ENCODE measurements at regions not wholly inside any gene's neighbourhood (a gene's known extent, or its start where the extent isn't known, plus 50 kb on each side); places are given as distances from the start of the nearest gene placed in this dataset.
A peak's percentile ranks its signal among the peaks of the same experiment; 100 is the strongest.
"Not testable (repeated sequence)": the region's sequence is repeated elsewhere in the genome, so short reads cannot be mapped to it uniquely, and the experiment has no call there.

DNA sequence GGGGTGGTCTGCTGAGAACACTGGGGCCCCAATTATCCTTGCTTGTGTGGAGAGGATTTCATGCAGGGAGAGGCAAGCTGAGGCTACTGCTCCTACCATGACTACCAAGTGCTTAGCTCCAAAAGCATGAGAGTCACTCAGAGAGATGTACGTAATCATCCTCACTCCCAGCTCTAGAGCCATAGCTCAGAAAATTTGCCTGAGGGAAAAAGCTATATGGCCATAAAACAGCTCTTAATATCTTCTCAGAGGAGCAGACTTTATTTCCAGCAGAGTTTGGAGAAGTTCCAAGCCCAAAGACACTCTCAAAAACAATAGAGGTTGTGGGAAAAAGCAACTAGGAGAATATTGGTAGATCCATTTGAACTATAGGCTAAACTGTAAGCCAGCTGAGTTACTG, 106.4 kb upstream of the PBX1 start:
- H3K4me3 ChIP-seq (ENCODE audit: control insufficient read depth, low read depth, low read length): no peak overlapping the region
- DNase-seq (ENCODE audit: low read depth): no peak
- TF ChIP-seq, protein P1, sequence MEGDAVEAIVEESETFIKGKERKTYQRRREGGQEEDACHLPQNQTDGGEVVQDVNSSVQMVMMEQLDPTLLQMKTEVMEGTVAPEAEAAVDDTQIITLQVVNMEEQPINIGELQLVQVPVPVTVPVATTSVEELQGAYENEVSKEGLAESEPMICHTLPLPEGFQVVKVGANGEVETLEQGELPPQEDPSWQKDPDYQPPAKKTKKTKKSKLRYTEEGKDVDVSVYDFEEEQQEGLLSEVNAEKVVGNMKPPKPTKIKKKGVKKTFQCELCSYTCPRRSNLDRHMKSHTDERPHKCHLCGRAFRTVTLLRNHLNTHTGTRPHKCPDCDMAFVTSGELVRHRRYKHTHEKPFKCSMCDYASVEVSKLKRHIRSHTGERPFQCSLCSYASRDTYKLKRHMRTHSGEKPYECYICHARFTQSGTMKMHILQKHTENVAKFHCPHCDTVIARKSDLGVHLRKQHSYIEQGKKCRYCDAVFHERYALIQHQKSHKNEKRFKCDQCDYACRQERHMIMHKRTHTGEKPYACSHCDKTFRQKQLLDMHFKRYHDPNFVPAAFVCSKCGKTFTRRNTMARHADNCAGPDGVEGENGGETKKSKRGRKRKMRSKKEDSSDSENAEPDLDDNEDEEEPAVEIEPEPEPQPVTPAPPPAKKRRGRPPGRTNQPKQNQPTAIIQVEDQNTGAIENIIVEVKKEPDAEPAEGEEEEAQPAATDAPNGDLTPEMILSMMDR (conservative IDR thresholded peaks at IDR 0.05; ENCODE audit: control insufficient read depth, insufficient read depth, low read depth, low read length): no peak

DNA sequence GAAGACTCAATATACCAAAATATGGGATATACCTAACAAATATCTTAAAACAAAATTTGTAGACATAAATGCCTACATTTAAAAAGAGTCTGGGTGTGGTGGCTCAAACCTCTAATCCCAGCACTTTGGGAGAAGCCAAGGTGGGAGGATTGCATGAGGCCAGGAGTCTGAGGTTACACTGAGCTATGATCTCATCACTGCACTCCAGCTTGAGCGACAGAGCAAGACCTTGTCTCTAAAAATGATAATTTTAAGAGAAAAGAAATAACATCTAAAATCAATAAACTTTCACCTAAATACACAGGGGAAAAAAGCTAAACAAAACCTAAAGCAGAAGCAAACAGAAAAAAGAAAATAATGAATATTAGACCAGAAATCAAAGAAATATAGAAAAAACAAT, 102.7 kb upstream of the PBX1 start:
- no peak for DNase-seq (ENCODE audit: low read depth)
- TF ChIP-seq, protein P1 (conservative IDR thresholded peaks at IDR 0.05; ENCODE audit: control insufficient read depth, insufficient read depth, low read depth, low read length): no peak
- H3K4me3 ChIP-seq (ENCODE audit: control insufficient read depth, low read depth, low read length): no peak overlapping the region

DNA sequence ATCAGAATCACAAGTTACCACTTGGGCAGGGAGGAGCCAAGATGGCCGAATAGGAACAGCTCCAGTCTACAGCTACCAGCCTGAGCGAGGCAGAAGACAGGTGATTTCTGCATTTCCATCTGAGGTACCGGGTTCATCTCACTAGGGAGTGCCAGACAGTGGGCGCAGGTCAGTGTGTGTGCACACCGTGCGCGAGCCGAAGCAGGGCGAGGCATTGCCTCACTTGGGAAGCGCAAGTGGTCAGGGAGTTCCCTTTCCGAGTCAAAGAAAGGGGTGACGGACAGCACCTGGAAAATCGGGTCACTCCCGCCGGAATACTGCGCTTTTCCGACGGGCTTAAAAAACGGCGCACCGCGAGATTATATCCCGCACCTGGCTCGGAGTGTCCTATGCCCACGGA, 99.8 kb upstream of the PBX1 start:
- not testable (repeated sequence) for H3K4me3 ChIP-seq (ENCODE audit: control insufficient read depth, low read depth, low read length); DNase-seq (ENCODE audit: low read depth)

GRCh38 chr1:164466001-164466421, 93.0 kb upstream of the PBX1 start:
- no peak overlapping the region for H3K4me3 ChIP-seq (ENCODE audit: control insufficient read depth, low read depth, low read length)
- TF ChIP-seq, protein P1 (conservative IDR thresholded peaks at IDR 0.05; ENCODE audit: control insufficient read depth, insufficient read depth, low read depth, low read length): no peak
- DNase-seq (ENCODE audit: low read depth): no peak

DNA sequence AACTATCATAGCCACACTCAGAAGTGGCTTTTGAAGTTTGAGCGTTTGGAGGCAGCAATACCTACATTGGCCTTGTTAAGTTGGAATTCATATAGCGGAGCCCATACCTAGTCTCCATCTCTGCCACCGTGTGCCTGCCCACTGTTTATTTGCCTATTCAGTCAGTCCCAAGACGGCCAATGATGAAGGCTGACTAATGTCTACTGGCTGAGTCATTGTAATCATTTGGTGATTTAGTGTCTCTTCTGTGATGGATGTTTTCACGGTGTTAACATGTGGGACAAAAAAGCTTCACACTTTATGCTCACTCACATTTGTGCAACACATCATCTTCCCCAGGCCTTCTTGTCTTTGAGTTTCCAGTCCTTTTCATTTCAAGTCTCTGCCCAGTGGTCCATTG, 92.6 kb upstream of the PBX1 start:
- no peak overlapping the region for H3K4me3 ChIP-seq (ENCODE audit: control insufficient read depth, low read depth, low read length)
- TF ChIP-seq, protein P1 (conservative IDR thresholded peaks at IDR 0.05; ENCODE audit: control insufficient read depth, insufficient read depth, low read depth, low read length): no peak
- peak; percentile 64 for DNase-seq (ENCODE audit: low read depth)

- no peak overlapping the region for H3K4me3 ChIP-seq (ENCODE audit: control insufficient read depth, low read depth, low read length)
- no peak for DNase-seq (ENCODE audit: low read depth)
- TF ChIP-seq, protein P1 (conservative IDR thresholded peaks at IDR 0.05; ENCODE audit: control insufficient read depth, insufficient read depth, low read depth, low read length): no peak
Observed at GRCh38 chr1:164470996-164471395, 88.0 kb upstream of the PBX1 start.

DNA sequence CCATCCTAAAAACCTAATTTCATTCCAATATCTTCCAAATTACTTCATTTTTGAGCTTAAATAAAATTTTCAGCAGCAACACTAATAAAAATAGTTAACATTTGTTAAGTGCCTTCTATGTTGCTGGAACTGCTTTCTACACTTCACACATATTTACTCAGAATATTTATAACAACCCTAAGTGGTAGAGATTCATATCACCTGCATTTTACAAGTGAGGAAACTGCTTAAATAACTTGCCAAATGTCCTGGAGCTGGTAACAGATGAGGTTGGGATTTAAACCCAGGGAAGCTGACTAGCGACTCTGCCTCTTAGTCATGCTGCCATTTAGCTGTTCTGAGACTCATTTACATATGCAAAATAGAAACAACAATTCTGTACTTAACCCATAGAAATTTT, 86.1 kb upstream of the PBX1 start:
- no peak overlapping the region for H3K4me3 ChIP-seq (ENCODE audit: control insufficient read depth, low read depth, low read length)
- TF ChIP-seq, protein P1 (conservative IDR thresholded peaks at IDR 0.05; ENCODE audit: control insufficient read depth, insufficient read depth, low read depth, low read length): no peak
- DNase-seq (ENCODE audit: low read depth): no peak

All from fibroblast of mammary gland (primary cell).